ENCODE measurements at regions not wholly inside any gene's neighbourhood (a gene's known extent, or its start where the extent isn't known, plus 50 kb on each side); places are given as distances from the start of the nearest gene placed in this dataset.

- Histone ChIP-seq H3K27ac (no peak overlapping the region), H3K36me3 (no peaks in the 10 kb centered on the region), H3K9me3 (no peaks in the 10 kb centered on the region), H3K4me3 (no peak overlapping the region), H3K4me1 (no peaks in the 10 kb centered on the region), H3K27me3 (no peaks in the 10 kb centered on the region)
- intact Hi-C loops (cut with DNase I), result no loop called here
- DNase-seq, result no peak
- WGBS, 4 donors, result 78 to 84% (median 82%) methylated on average over 1 of the region's 1 CpG
- no peak for ATAC-seq
- no peak for TF ChIP-seq CTCF (IDR thresholded peaks at IDR 0.05)
- TF ChIP-seq POLR2A (IDR thresholded peaks at IDR 0.05), result no peak
Observed at GRCh38 chr4:19408490-19408889, 843.2 kb upstream of the SLIT2 start.

GRCh38 chr4:19406789-19407188 lies 844.9 kb upstream of the SLIT2 start:
- ATAC-seq (no peak), DNase-seq (no peak)
- H3K4me3 ChIP-seq, result no peak overlapping the region
- H3K4me1 ChIP-seq, result peaks cover 0 to 6% (median 0%) of the 10 kb centered on the region in 12 donors
- no peaks in the 10 kb centered on the region for H3K36me3 ChIP-seq
- TF ChIP-seq CTCF (IDR thresholded peaks at IDR 0.05), result no peak
- TF ChIP-seq POLR2A (IDR thresholded peaks at IDR 0.05), result no peak
- no peak overlapping the region for H3K27ac ChIP-seq
- intact Hi-C loops (cut with DNase I), result no loop called here
- no peaks in the 10 kb centered on the region for H3K27me3 ChIP-seq
- no peaks in the 10 kb centered on the region for H3K9me3 ChIP-seq

- TF ChIP-seq CTCF (IDR thresholded peaks at IDR 0.05) (no peak), POLR2A (IDR thresholded peaks at IDR 0.05) (no peak)
- Histone ChIP-seq H3K27me3 (no peaks in the 10 kb centered on the region), H3K27ac (no peak overlapping the region), H3K4me1 (peaks cover 0 to 6% (median 0%) of the 10 kb centered on the region in 12 donors), H3K9me3 (no peaks in the 10 kb centered on the region), H3K36me3 (no peaks in the 10 kb centered on the region), H3K4me3 (no peak overlapping the region)
- intact Hi-C loops (cut with DNase I), result no loop called here
- no peak for ATAC-seq
- 52 to 63% (median 57%) methylated on average over 5 of the region's 5 CpGs for WGBS, 4 donors
- no peak for DNase-seq
Observed at GRCh38 chr4:19403786-19404370, 847.8 kb upstream of the SLIT2 start.

- no peak for TF ChIP-seq POLR2A (IDR thresholded peaks at IDR 0.05)
- DNase-seq (no peak), ATAC-seq (no peak)
- WGBS, 4 donors, result 78 to 87% (median 82%) methylated on average over 2 of the region's 2 CpGs
- intact Hi-C loops (cut with DNase I), result no loop called here
- Histone ChIP-seq H3K27ac (no peak overlapping the region), H3K27me3 (no peaks in the 10 kb centered on the region), H3K36me3 (no peaks in the 10 kb centered on the region), H3K4me3 (no peak overlapping the region), H3K9me3 (peaks cover 0 to 2% (median 0%) of the 10 kb centered on the region in 12 donors), H3K4me1 (peaks cover 0 to 6% (median 0%) of the 10 kb centered on the region in 12 donors)
Observed at GRCh38 chr4:19402581-19403065, 849.1 kb upstream of the SLIT2 start.

Data from heart left ventricle (tissue), 16 donors.